Osteocyte (in vitro differentiated cells): ENCODE measurements at regions not wholly inside any gene's neighbourhood (a gene's known extent, or its start where the extent isn't known, plus 50 kb on each side); places are given as distances from the start of the nearest gene placed in this dataset.

ENCODE experiments used
- DNase-seq: peaks from one replicate; pipeline ENCODE4 v3.0.0; 2021; ENCODE audit warnings: mixed read lengths; ENCODE audit not compliant: unreplicated experiment; ENCODE audit errors: extremely low spot score
- H3K27ac Mint-ChIP-seq: one replicate; pipeline ENCODE4 v1.8.0; 2021; ENCODE audit warnings: mild to moderate bottlenecking, mixed read lengths; ENCODE audit not compliant: unreplicated experiment
- H3K27me3 Mint-ChIP-seq: one replicate; pipeline ENCODE4 v1.8.0; 2021; ENCODE audit warnings: mixed read lengths; ENCODE audit not compliant: unreplicated experiment
- H3K36me3 Mint-ChIP-seq: one replicate; pipeline ENCODE4 v1.8.0; 2021; ENCODE audit warnings: mixed read lengths; ENCODE audit not compliant: unreplicated experiment
- H3K4me1 Mint-ChIP-seq: one replicate; pipeline ENCODE4 v1.8.0; 2021; ENCODE audit warnings: mixed read lengths; ENCODE audit not compliant: unreplicated experiment
- H3K4me3 Mint-ChIP-seq: one replicate; pipeline ENCODE4 v1.8.0; 2021; ENCODE audit warnings: mild to moderate bottlenecking, moderate library complexity, mixed read lengths; ENCODE audit not compliant: unreplicated experiment
- H3K9me3 Mint-ChIP-seq: one replicate; pipeline ENCODE4 v1.8.0; 2021; ENCODE audit warnings: mixed read lengths; ENCODE audit not compliant: unreplicated experiment
- CTCF ChIP-seq: fragments of 200-600 bp; sonication (generic); IDR thresholded peaks from 2 replicates; pipeline ENCODE4 v1.5.0; 2021; ENCODE audit warnings: antibody characterized with exemption, mild to moderate bottlenecking, moderate library complexity

DNA sequence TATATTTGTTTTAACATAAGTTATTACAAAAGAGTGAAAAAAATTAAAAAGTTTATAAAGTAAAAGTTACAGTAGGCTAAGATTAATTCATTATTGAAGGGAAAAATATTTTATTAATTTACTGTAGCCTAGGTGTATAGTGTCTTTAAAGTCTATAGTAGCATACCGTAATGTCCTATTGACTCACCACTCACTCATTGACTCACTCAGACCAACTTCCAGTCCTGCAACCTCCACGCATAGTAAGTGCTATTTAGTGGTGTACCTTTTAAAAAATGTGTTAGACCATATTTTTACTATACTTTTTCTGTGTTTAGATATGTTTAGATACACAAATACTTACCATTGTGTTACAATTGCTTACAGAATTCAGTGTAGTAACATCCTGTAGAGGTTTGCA lies 841.1 kb downstream of the CENPC start:
- no peak for TF ChIP-seq CTCF
- Mint-ChIP-seq H3K4me1 (peaks cover 23% of the 10 kb centered on the region), H3K9me3 (peaks cover under 1% of the 10 kb centered on the region), H3K27me3 (no peaks in the 10 kb centered on the region), H3K36me3 (no peaks in the 10 kb centered on the region), H3K4me3 (no peak overlapping the region), H3K27ac (no peak overlapping the region)
- DNase-seq = no peak

GRCh38 chr4:66694739-66695138 lies 850.6 kb downstream of the CENPC start:
- Mint-ChIP-seq H3K27ac (no peak overlapping the region), H3K27me3 (no peaks in the 10 kb centered on the region), H3K4me3 (no peak overlapping the region), H3K9me3 (peaks cover 22% of the 10 kb centered on the region), H3K4me1 (peaks cover 32% of the 10 kb centered on the region), H3K36me3 (peaks cover 11% of the 10 kb centered on the region)
- no peak for DNase-seq
- TF ChIP-seq CTCF = no peak

DNA sequence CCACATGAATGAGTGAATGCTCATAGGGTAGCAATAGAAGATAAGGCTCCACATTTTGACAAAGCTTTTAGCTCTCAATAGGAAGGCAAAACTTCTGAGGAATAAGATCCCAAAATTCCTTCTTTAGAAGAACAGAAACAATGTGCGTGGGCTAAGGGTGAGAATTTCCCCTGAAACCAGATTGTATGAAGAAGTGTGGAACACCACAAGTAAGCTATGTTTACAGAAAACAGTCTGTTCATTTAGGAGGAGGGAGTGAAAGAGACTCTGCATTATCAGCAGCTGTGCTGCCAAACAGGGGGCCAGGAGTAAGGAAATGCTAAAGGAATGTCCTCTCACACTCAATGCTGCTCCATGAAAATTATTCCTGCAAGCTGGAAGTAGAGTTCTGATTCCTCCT lies 851.6 kb downstream of the CENPC start:
- no peak for TF ChIP-seq CTCF
- Mint-ChIP-seq H3K9me3 (peaks cover 16% of the 10 kb centered on the region), H3K27me3 (no peaks in the 10 kb centered on the region), H3K4me1 (peaks cover 39% of the 10 kb centered on the region), H3K27ac (peak overlapping the region; percentile 27), H3K36me3 (peaks cover 11% of the 10 kb centered on the region), H3K4me3 (no peak overlapping the region)
- no peak for DNase-seq

- DNase-seq = no peak
- Mint-ChIP-seq H3K4me3 (no peak overlapping the region), H3K36me3 (peaks cover 8% of the 10 kb centered on the region), H3K9me3 (peaks cover 11% of the 10 kb centered on the region), H3K27ac (no peak overlapping the region), H3K4me1 (peaks cover 49% of the 10 kb centered on the region), H3K27me3 (no peaks in the 10 kb centered on the region)
- TF ChIP-seq CTCF = no peak
These were observed 854.2 kb downstream of the CENPC start for GRCh38 chr4:66691101-66691500.

GRCh38 chr4:66688674-66689073 lies 856.6 kb downstream of the CENPC start:
- Mint-ChIP-seq H3K9me3 (peaks cover 11% of the 10 kb centered on the region), H3K27me3 (no peaks in the 10 kb centered on the region), H3K4me3 (no peak overlapping the region), H3K36me3 (peaks cover 10% of the 10 kb centered on the region), H3K27ac (peak overlapping the region; percentile 75), H3K4me1 (peaks cover 50% of the 10 kb centered on the region)
- no peak for DNase-seq
- peak; percentile 75 for TF ChIP-seq CTCF
